ENCODE measurements at regions not wholly inside any gene's neighbourhood (a gene's known extent, or its start where the extent isn't known, plus 50 kb on each side); places are given as distances from the start of the nearest gene placed in this dataset.

DNA sequence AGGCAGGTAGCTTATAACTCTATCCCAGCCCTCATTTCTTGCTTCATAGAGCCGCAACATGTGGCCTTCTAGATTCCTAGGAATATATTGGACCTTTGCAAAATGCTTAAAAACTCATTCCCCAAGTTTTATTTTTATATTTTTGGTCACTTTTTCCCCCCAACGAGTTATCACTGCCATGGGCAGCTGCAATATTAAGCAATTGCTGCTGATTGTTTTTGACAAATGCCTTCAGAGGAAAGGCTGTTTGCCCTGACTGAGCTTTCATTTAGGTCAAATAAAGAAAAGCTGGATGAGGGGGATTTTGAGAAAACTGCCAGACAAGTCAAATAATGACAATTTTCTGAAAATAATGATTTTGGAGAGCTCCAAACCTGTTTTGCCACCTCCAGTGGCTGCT lies 976.9 kb upstream of the MBL2 start:
- no peak for FAIRE-seq
- Histone ChIP-seq H3K27me3 (ENCODE audit: control insufficient read depth, extremely low read depth, insufficient read depth, low read length) (no peaks in the 10 kb centered on the region), H3K4me1 (ENCODE audit: control insufficient read depth, extremely low read depth, insufficient read depth, low read length) (no peaks in the 10 kb centered on the region), H2AFZ (ENCODE audit: control insufficient read depth, low read length) (no peak overlapping the region), H4K20me1 (ENCODE audit: control insufficient read depth, extremely low read depth, insufficient read depth, low read length) (no peaks in the 10 kb centered on the region), H3K79me2 (ENCODE audit: control insufficient read depth, insufficient read depth, low read length) (no peaks in the 10 kb centered on the region), H3K4me2 (ENCODE audit: control insufficient read depth, extremely low read depth, insufficient read depth, low read depth, low read length) (no peak overlapping the region), H3K9me1 (ENCODE audit: control insufficient read depth, extremely low read depth, insufficient read depth, low read length) (no peaks in the 10 kb centered on the region), H3K27ac (ENCODE audit: control insufficient read depth, insufficient read depth, low read length) (no peak overlapping the region), H3K9ac (ENCODE audit: control insufficient read depth, extremely low read depth, insufficient read depth, low read length) (no peak overlapping the region), H3K4me3 (ENCODE audit: control insufficient read depth in 2 of 3, extremely low read depth in 1 of 3, insufficient read depth in 2 of 3, low read depth in 1 of 3, low read length in 3 of 3) (no peak overlapping the region), H3K9me3 (ENCODE audit: control insufficient read depth, low read depth, low read length) (no peaks in the 10 kb centered on the region), H3K36me3 (ENCODE audit: control insufficient read depth in 2 of 2, extremely low read depth in 1 of 2, insufficient read depth in 2 of 2, low read length in 2 of 2) (no peaks in the 10 kb centered on the region)
- dilution Hi-C loops (cut with MboI; ENCODE audit: extremely low pct_ligation_motif_present, low sequenced_read_pairs), result no loop called here
- TF ChIP-seq, protein P1, sequence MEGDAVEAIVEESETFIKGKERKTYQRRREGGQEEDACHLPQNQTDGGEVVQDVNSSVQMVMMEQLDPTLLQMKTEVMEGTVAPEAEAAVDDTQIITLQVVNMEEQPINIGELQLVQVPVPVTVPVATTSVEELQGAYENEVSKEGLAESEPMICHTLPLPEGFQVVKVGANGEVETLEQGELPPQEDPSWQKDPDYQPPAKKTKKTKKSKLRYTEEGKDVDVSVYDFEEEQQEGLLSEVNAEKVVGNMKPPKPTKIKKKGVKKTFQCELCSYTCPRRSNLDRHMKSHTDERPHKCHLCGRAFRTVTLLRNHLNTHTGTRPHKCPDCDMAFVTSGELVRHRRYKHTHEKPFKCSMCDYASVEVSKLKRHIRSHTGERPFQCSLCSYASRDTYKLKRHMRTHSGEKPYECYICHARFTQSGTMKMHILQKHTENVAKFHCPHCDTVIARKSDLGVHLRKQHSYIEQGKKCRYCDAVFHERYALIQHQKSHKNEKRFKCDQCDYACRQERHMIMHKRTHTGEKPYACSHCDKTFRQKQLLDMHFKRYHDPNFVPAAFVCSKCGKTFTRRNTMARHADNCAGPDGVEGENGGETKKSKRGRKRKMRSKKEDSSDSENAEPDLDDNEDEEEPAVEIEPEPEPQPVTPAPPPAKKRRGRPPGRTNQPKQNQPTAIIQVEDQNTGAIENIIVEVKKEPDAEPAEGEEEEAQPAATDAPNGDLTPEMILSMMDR (optimal IDR thresholded peaks at IDR 0.05 in 1 of 3, IDR thresholded peaks at IDR 0.05 in 1 of 3, conservative IDR thresholded peaks at IDR 0.05 in 1 of 3; ENCODE audit: extremely low read depth in 1 of 3, insufficient read depth in 2 of 3, low read length in 3 of 3), result no peak
- TF ChIP-seq EZH2 (IDR thresholded peaks at IDR 0.05; ENCODE audit: low read length), result no peak
- no peak for DNase-seq (ENCODE audit: low read depth, low spot score)

DNA sequence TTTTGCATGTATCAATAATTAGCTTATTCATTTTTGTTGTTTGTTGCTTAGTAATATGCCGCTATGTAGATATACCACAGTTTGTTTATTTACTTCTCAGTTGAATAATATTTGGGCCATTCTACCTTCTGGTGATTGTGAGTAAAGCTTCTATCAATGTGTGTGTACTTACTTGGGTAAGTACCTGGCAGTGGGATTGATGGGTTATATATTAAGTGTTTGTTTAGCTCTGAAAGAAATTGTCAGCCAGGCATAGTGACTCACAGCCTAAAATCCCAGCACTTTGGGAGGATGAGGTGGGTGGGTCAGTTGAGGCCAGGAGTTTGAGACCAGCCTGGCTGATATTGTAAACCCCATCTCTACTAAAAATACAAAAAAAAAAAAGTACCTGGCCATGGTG lies 975.7 kb upstream of the MBL2 start:
- FAIRE-seq, result no peak
- no peaks in the 10 kb centered on the region for H3K4me1 ChIP-seq (ENCODE audit: control insufficient read depth, extremely low read depth, insufficient read depth, low read length)
- H3K27ac ChIP-seq (ENCODE audit: control insufficient read depth, insufficient read depth, low read length), result no peak overlapping the region
- TF ChIP-seq EZH2 (IDR thresholded peaks at IDR 0.05; ENCODE audit: low read length), result no peak
- TF ChIP-seq, protein P1 (optimal IDR thresholded peaks at IDR 0.05 in 1 of 3, IDR thresholded peaks at IDR 0.05 in 1 of 3, conservative IDR thresholded peaks at IDR 0.05 in 1 of 3; ENCODE audit: extremely low read depth in 1 of 3, insufficient read depth in 2 of 3, low read length in 3 of 3), result no peak
- no peak overlapping the region for H3K9ac ChIP-seq (ENCODE audit: control insufficient read depth, extremely low read depth, insufficient read depth, low read length)
- no peaks in the 10 kb centered on the region for H3K9me1 ChIP-seq (ENCODE audit: control insufficient read depth, extremely low read depth, insufficient read depth, low read length)
- H2AFZ ChIP-seq (ENCODE audit: control insufficient read depth, low read length), result no peak overlapping the region
- H3K36me3 ChIP-seq (ENCODE audit: control insufficient read depth in 2 of 2, extremely low read depth in 1 of 2, insufficient read depth in 2 of 2, low read length in 2 of 2), result no peaks in the 10 kb centered on the region
- H3K4me2 ChIP-seq (ENCODE audit: control insufficient read depth, extremely low read depth, insufficient read depth, low read depth, low read length), result no peak overlapping the region
- no peaks in the 10 kb centered on the region for H3K27me3 ChIP-seq (ENCODE audit: control insufficient read depth, extremely low read depth, insufficient read depth, low read length)
- dilution Hi-C loops (cut with MboI; ENCODE audit: extremely low pct_ligation_motif_present, low sequenced_read_pairs), result no loop called here
- H3K9me3 ChIP-seq (ENCODE audit: control insufficient read depth, low read depth, low read length), result no peaks in the 10 kb centered on the region
- H4K20me1 ChIP-seq (ENCODE audit: control insufficient read depth, extremely low read depth, insufficient read depth, low read length), result no peaks in the 10 kb centered on the region
- no peak overlapping the region for H3K4me3 ChIP-seq (ENCODE audit: control insufficient read depth in 2 of 3, extremely low read depth in 1 of 3, insufficient read depth in 2 of 3, low read depth in 1 of 3, low read length in 3 of 3)
- DNase-seq (ENCODE audit: low read depth, low spot score), result no peak
- H3K79me2 ChIP-seq (ENCODE audit: control insufficient read depth, insufficient read depth, low read length), result no peaks in the 10 kb centered on the region
